ENCODE measurements at regions not wholly inside any gene's neighbourhood (a gene's known extent, or its start where the extent isn't known, plus 50 kb on each side); places are given as distances from the start of the nearest gene placed in this dataset.

- no peak overlapping the region for H3K27ac ChIP-seq (ENCODE audit: low read length)
- no peaks in the 10 kb centered on the region for H3K9me3 ChIP-seq (ENCODE audit: low read length)
- no peak overlapping the region for H3K4me2 ChIP-seq (ENCODE audit: low read length)
These were observed 189.6 kb upstream of the LNX1 start for GRCh38 chr4:53780736-53781400.

DNA sequence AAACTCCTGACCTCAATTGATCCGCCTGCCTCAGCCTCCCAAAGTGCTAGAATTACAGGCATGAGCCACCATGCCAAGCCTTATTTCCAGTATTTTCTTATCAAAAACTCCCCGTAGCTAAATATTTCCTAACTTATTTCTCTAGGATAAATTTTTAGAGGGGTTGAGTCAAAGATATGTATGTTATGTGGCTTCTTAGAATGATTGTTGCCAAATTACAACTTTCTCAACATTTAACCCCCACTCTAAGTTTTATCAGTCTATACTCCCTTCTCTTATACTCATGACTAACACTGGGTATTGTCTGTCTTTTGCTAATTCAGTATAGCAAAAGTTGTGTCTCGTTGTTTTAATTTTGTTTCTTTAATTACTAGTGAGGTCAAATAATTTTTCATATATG, 187.7 kb upstream of the LNX1 start:
- no peak overlapping the region for H3K4me3 ChIP-seq (ENCODE audit: low read length)
- TF ChIP-seq, protein P1, sequence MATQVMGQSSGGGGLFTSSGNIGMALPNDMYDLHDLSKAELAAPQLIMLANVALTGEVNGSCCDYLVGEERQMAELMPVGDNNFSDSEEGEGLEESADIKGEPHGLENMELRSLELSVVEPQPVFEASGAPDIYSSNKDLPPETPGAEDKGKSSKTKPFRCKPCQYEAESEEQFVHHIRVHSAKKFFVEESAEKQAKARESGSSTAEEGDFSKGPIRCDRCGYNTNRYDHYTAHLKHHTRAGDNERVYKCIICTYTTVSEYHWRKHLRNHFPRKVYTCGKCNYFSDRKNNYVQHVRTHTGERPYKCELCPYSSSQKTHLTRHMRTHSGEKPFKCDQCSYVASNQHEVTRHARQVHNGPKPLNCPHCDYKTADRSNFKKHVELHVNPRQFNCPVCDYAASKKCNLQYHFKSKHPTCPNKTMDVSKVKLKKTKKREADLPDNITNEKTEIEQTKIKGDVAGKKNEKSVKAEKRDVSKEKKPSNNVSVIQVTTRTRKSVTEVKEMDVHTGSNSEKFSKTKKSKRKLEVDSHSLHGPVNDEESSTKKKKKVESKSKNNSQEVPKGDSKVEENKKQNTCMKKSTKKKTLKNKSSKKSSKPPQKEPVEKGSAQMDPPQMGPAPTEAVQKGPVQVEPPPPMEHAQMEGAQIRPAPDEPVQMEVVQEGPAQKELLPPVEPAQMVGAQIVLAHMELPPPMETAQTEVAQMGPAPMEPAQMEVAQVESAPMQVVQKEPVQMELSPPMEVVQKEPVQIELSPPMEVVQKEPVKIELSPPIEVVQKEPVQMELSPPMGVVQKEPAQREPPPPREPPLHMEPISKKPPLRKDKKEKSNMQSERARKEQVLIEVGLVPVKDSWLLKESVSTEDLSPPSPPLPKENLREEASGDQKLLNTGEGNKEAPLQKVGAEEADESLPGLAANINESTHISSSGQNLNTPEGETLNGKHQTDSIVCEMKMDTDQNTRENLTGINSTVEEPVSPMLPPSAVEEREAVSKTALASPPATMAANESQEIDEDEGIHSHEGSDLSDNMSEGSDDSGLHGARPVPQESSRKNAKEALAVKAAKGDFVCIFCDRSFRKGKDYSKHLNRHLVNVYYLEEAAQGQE (IDR thresholded peaks at IDR 0.05; ENCODE audit: borderline replicate concordance): no peak
- no peak for TF ChIP-seq EZH2 (IDR thresholded peaks at IDR 0.05; ENCODE audit: borderline replicate concordance, insufficient read depth, low read length, poor library complexity, severe bottlenecking)
- TF ChIP-seq MXI1 (conservative IDR thresholded peaks at IDR 0.05; ENCODE audit: poor library complexity, severe bottlenecking): no peak
- no peak for TF ChIP-seq EP300 (conservative IDR thresholded peaks at IDR 0.05; ENCODE audit: poor library complexity, severe bottlenecking)
- no peak for TF ChIP-seq SMC3 (conservative IDR thresholded peaks at IDR 0.05; ENCODE audit: poor library complexity)
- no peak for TF ChIP-seq CTCF (IDR thresholded peaks at IDR 0.05; ENCODE audit: poor library complexity, severe bottlenecking)
- TF ChIP-seq TAF1 (IDR thresholded peaks at IDR 0.05; ENCODE audit: low read depth): no peak
- TF ChIP-seq RAD21 (conservative IDR thresholded peaks at IDR 0.05): no peak

More at GRCh38 chr4:53780736-53781400, 189.6 kb upstream of the LNX1 start:
- no peaks in the 10 kb centered on the region for H4K20me1 ChIP-seq (ENCODE audit: insufficient read depth)
- no peaks in the 10 kb centered on the region for H3K9me2 ChIP-seq (ENCODE audit: insufficient read depth, low read length)
- H3F3A ChIP-seq (ENCODE audit: insufficient read depth, low read length, poor library complexity, severe bottlenecking): no peaks in the 10 kb centered on the region
- H3K79me2 ChIP-seq (replicated peaks; ENCODE audit: insufficient read depth, low read length): no peaks in the 10 kb centered on the region
- no peaks in the 10 kb centered on the region for H3K36me3 ChIP-seq (ENCODE audit: insufficient read depth, low read length)
- no peaks in the 10 kb centered on the region for H3K27me3 ChIP-seq (ENCODE audit: insufficient read depth, low read depth, low read length)
- TF ChIP-seq, protein P1 (IDR thresholded peaks at IDR 0.05; ENCODE audit: borderline replicate concordance): no peak
- TF ChIP-seq TAF1 (IDR thresholded peaks at IDR 0.05; ENCODE audit: low read depth): no peak
- TF ChIP-seq EZH2 (IDR thresholded peaks at IDR 0.05; ENCODE audit: borderline replicate concordance, insufficient read depth, low read length, poor library complexity, severe bottlenecking): no peak
- TF ChIP-seq EP300 (conservative IDR thresholded peaks at IDR 0.05; ENCODE audit: poor library complexity, severe bottlenecking): no peak
- no peak for TF ChIP-seq RAD21 (conservative IDR thresholded peaks at IDR 0.05)
- no peak for TF ChIP-seq MXI1 (conservative IDR thresholded peaks at IDR 0.05; ENCODE audit: poor library complexity, severe bottlenecking)
- TF ChIP-seq CTCF (IDR thresholded peaks at IDR 0.05; ENCODE audit: poor library complexity, severe bottlenecking): no peak
- TF ChIP-seq POLR2AphosphoS5 (IDR thresholded peaks at IDR 0.05): no peak
- no peak for TF ChIP-seq SMC3 (conservative IDR thresholded peaks at IDR 0.05; ENCODE audit: poor library complexity)
- no peak overlapping the region for H2AFZ ChIP-seq (ENCODE audit: low read depth, low read length)
- H3K9ac ChIP-seq (ENCODE audit: low read length): no peak overlapping the region
- no peak overlapping the region for H3K4me3 ChIP-seq (ENCODE audit: low read length)

More for the DNA sequence above, 187.7 kb upstream of the LNX1 start:
- H3K27me3 ChIP-seq (ENCODE audit: insufficient read depth, low read depth, low read length): no peaks in the 10 kb centered on the region
- H3K36me3 ChIP-seq (ENCODE audit: insufficient read depth, low read length): no peaks in the 10 kb centered on the region
- no peaks in the 10 kb centered on the region for H3F3A ChIP-seq (ENCODE audit: insufficient read depth, low read length, poor library complexity, severe bottlenecking)
- H3K27ac ChIP-seq (ENCODE audit: low read length): no peak overlapping the region
- H3K4me2 ChIP-seq (ENCODE audit: low read length): no peak overlapping the region
- no peak overlapping the region for H3K9ac ChIP-seq (ENCODE audit: low read length)
- no peak overlapping the region for H2AFZ ChIP-seq (ENCODE audit: low read depth, low read length)
- H4K20me1 ChIP-seq (ENCODE audit: insufficient read depth): no peaks in the 10 kb centered on the region
- no peaks in the 10 kb centered on the region for H3K79me2 ChIP-seq (replicated peaks; ENCODE audit: insufficient read depth, low read length)
- H3K9me3 ChIP-seq (ENCODE audit: low read length): no peaks in the 10 kb centered on the region
- no peaks in the 10 kb centered on the region for H3K9me2 ChIP-seq (ENCODE audit: insufficient read depth, low read length)
